Left hindlimb (tissue), 1 donor: ENCODE measurements at regions not wholly inside any gene's neighbourhood (a gene's known extent, or its start where the extent isn't known, plus 50 kb on each side); places are given as distances from the start of the nearest gene placed in this dataset.
"Not testable (repeated sequence)": the region's sequence is repeated elsewhere in the genome, so short reads cannot be mapped to it uniquely, and the experiment has no call there.

Experiments
- DNase-seq: peaks from one replicate; pipeline ENCODE4 v3.0.0-alpha.2; 2018

DNA sequence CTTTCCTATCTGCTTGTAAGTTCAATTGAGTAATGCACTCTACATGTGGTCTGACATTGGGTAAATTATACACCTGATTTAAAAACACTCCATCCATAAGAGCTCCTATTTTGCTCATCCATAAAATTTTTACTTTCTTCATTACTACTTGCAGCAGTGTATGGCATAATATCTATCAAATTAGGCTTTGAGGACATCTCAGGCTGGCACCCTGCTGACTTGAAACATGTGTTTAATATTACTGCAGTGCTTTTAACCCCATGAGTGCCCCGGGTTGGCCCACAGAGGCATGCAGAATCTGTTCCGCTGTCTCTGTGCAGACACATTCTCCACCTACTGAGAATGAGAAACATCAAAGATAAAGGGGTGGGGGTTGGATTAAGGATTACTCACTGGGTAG is 249.9 kb upstream of the DNAJC19 start:
- no peak for DNase-seq

DNA sequence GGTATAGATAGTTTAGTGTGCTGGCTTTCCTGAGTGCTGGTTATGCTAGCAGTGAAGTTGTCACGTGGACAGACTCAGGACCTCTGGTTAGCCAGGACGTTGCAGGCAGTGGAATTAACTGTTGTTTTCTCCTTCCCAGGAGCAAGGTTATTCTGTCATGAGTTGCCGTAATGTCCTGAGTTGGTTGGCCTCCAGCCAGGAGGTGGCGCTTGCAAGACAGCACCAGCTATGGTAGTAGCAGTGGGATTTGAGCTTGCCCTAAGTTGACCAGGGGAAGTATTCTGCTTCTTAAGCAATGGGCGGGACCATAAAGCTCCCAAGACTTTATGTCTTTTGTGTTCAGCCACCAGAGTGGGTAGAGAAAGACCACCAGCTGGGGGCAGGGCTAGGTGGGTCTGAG is 240.7 kb upstream of the DNAJC19 start:
- DNase-seq, result no peak

DNA sequence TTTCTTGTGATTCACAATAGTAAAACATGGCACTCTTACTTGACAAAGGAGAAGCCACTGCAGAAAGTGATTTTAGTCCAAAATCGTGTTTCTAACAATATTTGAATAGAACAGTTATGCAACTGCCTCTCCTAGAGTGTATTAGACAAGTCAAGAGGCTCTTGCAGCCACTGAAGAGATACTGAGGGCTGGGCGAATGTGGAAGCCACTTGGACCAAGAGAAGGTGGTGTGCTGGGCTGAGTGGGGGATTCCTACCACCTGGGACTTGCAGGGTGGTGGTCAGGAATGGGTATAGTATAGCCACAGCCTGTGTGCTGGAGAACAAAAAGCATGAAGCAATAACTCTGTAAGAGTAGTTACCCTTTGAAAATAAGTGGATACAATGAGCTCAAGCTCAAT is 223.8 kb upstream of the DNAJC19 start:
- no peak for DNase-seq

DNA sequence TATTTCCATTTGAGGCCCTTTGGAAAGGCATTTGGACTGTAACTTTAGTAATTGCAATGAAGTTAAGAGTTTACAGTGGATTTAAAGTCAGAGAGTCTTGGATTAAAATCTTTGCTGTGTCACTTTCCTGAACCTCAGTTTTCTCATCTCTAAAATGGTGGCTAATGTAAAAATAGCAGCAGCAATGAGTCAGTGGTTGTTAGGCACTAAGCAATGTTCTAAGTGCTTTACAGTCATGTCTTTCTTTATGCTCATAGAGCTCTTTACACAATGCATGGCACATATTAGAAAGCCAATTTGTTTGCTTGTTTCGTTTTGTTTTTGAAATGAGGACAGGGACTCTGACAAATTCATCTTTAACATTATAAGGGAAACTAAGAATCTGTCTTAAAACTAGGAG is 222.7 kb upstream of the DNAJC19 start:
- no peak for DNase-seq

DNA sequence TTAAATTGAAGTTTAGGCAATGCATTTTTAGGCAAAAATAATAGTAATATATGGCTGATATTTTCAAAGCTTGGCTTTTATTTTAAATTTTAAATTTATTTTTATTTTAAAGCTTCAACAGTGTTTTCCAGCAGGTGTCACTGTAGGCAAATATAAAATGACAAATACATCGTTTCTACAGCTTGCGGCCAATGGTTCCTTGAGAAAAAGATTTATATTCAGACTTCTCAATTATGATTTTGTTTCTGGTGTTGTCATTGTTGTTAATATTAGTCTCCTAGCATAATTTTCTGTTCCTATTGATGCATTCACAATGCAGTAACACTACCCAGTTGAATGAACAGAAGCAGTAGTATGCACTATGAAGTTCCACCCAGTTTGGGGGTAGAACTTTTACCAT is 220.7 kb upstream of the DNAJC19 start:
- no peak for DNase-seq

DNA sequence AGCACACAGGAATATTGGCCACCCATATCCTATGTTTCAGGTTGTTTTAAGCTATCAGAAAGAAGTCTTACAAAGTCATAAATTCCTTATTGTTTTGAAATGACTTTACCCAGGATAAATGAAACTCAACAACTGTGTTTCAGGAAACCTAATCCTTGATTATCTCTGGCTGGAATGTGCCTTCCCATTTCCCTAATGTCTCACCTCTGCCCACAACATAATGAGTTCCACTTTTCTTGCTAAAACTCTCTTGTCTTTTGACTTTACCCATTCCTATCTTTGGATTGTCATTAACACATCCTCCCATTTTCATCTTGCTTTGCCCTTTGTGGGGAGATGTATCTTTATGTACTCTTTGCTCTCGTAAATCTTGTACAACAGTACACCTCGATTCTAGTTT is 200.0 kb upstream of the DNAJC19 start:
- no peak for DNase-seq

DNA sequence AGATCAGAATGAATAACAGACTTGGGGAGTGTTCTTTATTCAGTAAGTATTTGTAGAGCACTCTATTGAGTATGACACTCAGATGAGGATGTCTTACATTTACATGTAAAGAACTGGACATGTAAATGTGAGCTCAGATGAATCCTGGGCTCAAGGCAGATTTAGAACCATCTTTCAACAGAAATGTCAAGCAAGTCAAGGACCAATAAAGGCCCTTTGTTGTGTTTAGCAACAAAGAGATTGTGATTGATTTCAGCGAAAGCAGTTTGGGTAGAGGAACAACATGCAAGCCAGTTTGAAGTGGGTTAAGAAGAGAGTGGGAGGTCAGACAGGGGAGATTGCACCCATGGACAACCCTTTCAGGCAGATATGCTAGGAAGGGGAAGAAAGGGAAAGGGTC is 194.2 kb upstream of the DNAJC19 start:
- no peak for DNase-seq

DNA sequence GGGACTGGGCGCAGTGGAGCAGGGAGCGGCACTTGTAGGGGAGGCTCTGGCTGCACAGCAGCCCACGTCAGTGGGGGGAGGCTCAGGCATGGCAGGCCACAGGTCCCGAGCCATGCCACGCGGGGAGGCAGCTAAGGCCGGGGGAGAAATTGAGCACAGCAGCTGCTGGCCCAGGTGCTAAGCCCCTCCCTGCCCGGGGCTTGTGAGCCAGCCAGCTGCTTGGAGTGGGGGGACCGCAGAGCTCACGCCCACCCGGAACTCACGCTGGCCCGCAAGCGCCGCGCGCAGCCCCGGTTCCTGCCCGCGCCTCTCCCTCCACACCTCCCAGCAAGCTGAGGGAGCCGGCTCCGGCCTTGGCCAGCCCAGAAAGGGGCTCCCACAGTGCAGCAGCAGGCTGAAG is 193.5 kb upstream of the DNAJC19 start:
- DNase-seq, result not testable (repeated sequence)

DNA sequence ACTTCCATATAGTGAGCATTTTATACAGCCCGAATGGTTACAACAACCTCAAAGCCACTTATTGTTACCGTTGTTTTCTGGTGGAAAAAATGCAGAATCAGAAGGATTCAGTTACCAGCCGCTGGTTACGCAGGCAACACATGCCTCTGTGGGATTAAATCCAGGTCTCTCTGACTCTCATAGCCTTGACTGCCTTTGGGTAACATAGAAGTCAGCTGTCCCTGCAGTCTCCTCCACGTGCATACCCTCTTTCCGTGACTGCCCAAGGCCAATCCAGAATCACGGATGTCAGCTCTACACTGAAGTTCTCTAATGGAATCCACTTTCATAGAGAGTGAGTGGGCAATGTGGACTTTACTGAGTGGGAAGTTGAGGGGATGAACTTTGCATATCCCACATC is 189.5 kb upstream of the DNAJC19 start:
- DNase-seq, result no peak

DNA sequence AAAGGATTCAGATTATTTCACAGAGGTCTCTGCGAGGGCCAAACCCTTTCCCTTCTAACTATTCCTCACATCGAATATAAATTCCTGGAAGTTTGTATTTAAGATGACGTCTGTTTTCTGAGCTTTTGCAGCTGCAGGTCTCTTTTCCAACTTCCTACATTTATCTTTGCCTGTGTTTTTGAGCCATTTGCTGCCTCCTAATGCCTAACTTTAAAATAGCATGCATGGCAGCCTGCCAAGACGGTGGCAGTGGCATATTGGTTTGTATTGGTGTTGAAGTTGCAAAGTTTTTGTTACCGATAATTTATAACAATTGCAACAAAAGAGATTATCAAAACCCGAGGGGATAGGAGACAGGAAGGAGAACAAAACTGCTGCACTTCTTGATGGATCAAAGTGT is 187.1 kb upstream of the DNAJC19 start:
- peak; percentile 50 for DNase-seq

DNA sequence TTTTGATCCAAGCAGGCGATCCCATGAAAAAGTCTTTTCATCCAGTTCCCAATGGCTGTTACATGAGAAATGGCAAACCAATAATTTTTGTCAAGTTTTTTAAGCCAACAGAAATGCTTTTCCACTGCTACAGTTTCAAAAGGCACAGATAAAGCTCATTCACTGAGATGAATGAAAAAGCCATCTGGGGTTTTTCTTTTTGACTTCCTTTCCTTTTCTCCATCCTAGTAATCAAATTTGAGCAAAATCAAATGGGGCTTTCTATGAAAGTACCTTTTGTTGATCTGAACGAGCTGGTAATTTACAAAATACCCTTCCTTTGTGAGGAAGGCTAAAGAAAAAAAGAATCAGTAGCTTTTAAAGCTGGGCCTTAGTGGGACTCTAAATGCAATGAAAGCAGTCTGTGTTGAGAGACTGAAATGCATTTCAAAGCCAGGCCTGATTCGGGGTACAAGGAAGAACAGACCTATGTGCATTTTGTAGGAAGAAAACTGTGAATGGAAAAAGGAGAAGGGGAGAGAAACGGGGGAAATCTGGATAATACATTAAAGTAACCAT is 185.2 kb upstream of the DNAJC19 start:
- no peak for DNase-seq

DNA sequence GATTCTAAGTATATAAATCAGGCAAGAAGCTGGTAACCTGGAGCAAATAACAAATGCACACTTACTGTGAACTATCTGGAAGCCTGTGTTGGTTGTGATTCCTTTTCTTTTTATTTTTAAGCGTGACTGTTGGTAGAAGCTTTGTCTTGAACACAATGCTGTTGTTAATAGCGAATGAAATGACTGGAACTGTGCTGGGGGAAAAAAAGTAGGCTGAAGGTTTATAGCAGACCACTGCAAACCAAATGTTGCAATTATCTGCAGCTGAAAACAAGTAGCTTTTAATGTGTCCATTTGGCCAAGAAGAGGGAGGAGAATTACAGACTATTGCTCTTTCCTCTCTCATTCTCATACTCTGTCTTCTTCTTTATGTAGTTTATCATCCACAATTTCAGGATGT is 184.5 kb upstream of the DNAJC19 start:
- DNase-seq, result no peak

DNA sequence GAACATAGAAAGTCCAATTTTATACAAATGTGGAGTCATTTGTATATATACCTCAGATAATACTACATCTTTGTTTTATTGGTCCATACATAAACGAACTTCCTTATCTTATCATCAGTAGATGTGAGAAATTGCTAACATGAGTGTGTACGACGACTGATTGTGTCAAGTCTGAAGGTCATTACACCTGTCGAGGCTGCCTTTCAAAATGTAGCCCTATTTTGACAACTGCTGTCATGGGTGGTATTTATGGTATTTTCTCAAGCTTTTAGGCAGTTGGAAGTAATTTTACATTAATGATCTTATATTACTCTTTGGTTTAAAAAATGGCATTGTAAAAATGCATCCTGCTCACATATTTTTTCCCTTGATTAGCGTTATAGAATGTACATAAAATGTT is 183.7 kb upstream of the DNAJC19 start:
- no peak for DNase-seq

DNA sequence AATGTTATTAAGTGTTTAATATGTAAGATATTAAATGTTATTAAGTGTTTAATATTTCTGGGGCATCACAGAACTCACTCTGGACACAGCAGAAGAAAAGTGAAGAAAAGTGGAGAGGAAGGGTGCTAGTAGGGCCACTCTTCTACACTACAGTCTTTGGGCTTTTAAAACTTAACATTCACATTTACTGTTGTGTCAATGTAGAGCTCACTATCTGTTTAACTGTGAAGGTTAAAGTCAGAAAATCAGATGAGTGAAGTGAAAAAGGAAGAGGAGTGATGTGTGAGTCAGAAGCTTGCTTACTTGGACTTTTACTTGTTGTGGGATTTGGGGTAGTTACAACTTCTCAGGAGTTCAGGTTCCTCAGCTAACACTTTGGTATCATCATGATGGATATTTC is 145.3 kb upstream of the DNAJC19 start:
- DNase-seq, result no peak

DNA sequence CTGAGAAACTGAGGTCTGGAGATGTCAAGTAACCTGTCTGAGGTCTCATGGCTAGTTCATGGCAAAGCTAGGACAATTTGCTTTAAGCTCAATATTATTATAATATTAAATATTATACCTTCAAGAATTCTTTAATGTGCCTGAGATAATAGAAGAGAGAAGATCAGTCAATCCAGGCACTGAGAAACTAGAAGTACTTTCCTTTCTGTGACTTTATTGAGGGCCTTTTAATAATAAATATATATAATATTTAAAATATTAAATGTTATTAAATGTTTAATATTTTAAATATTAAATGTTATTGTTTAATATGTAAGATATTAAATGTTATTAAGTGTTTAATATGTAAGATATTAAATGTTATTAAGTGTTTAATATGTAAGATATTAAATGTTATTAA is 144.3 kb upstream of the DNAJC19 start:
- no peak for DNase-seq

DNA sequence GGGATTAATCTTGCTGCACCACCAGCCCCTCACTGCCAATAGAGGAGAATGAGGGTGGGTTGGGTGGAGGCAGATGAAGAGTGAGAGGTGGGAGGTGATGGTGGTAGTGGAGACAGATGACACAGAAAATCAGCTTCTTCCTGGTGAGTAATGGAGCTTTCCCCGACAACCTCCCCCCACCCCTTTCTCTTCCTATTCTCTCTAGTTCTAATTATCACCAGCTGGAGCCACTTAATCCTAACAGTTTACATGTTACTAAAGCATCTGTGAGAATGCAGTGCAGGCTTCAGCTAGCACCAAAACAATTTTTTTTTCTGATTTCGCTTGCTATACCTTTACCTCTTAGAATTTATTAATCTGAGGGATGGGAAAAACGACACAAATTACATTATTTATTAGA is 116.1 kb upstream of the DNAJC19 start:
- DNase-seq, result no peak

DNA sequence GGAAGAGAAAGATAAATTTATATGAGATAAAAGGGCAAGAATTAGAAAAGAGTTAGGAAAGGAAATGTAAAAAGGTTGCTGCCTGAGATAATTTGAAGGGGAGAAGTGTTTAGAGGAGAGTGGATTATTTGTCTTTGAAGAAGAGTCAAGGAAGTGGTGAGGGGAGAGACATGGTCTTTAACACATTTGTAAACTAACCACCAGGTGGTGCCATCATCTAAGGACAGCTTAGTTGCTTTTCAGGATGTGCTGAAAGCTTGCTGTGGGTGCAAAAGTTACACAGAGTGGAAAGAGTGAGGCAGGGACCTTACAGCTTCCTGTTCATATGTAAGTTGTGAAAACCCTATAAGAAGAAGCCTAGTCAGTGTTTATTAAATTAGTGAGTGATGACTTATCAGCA is 114.1 kb upstream of the DNAJC19 start:
- DNase-seq, result no peak

DNA sequence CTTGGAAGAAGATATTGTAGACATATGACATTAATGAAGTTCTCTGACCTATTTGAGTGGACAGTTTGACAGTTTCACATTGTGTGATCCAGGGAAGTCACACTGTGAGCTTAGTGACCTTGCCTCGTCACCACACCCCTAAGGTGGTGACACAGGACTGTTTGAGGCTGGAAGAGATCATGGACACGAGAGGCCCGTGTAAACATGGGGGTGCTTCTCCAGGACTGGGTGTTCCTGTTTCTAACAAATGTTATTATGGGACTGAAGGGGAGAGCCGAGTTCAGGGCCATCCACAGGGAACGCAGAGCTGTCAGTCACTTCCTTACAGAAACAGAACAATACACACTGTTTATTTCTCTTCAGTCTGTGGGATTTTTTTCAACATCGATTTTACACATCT is 96.5 kb upstream of the DNAJC19 start:
- DNase-seq, result no peak

DNA sequence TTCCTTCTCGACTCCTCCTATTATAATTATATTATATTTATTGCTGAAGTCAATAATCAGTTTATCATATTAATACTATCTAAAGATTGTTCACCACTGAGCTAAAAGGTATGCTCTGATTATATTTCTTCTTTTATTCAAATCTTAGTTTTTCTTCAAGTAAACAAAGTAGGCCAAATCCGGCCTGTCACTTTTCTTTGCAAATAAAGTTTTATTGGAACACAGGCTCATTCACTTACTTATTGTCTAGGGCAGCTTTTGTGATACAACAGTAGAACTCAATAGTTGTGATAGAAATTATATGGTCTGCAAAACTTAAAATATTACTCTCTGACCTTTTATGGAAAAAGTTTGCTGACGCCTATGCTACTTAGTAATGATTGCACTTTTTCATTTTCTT is 92.4 kb upstream of the DNAJC19 start:
- no peak for DNase-seq

DNA sequence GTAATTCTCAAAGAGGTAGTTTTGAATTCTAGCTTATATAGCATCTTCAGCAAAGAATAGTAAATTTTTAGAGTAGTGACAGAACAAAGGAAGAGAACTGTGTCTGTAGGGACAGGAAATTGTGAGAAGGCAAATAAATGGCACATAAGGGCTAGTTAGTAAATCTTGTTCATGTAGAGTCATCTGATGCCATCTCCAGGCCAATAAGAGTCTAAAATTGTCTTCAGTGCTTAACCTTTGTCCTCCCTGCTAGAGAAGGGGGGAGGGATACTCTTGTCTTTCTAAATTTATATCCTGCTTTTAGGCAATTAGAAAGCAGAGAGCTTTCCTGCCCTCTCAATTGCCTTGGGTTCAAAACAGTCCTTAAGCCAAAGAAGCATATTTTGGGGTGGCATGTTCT is 87.0 kb upstream of the DNAJC19 start:
- no peak for DNase-seq

DNA sequence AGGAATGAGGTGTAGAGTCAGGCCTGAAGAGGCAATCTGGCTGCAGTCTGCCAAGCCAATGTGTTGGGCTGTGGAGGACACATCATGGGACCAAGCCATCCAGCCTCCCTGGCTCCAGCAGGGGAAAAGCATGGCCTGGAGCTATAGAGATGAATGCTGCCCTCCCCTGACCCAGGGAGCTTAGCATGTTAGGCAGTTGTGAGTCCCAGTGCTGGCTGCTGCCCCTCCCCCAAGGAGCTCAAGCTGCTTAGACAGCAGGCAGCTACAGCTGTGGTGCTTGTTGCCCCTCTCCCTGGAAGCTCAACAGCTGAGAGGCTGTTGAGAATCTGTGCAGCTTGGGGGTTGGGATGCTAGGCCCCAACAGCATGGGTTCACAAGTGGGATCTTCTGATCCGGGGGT is 85.6 kb upstream of the DNAJC19 start:
- no peak for DNase-seq

DNA sequence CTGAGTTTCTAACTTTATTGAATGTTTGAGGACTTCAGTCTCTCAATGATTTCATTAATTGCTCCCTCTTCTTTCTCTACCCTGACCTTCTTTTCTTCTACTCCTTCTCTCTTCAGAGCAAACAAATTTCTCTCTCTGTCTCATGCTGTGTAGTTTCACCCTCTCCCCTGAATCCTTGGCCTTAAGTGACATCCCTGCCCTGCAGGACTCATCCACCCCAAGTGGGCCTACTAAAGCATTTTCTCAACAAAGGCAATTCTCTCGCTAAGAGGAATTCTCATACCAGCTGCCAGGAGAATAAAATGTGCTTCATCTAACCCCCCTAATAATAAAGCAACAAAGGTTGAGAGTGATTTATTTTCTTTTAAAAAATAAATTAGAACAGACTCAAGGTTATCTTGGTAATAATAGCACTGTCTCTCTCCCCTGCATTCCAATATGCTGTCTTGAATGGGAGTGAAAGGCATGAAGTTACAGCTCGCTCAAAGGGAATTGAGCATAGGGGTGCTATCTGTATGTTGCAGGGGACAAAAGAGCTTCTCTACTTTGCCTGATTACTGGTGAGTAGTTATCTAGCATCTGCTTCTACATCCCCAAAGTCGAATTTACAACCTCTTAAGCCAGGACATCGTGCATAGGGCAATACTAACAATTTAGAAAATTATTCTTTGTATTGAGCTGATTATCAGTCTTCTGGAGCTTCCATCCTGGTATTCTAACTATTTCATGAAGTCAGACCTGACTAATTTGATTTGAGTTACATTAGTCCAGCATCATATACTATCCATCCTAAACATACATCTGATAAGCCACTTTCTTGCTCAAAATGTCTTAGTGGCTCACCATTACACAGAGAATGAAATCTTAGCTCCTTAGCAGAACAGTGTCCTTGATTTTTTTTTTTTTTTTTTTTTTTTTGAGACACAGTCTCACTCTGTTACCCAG is 76.9 kb upstream of the DNAJC19 start:
- no peak for DNase-seq

DNA sequence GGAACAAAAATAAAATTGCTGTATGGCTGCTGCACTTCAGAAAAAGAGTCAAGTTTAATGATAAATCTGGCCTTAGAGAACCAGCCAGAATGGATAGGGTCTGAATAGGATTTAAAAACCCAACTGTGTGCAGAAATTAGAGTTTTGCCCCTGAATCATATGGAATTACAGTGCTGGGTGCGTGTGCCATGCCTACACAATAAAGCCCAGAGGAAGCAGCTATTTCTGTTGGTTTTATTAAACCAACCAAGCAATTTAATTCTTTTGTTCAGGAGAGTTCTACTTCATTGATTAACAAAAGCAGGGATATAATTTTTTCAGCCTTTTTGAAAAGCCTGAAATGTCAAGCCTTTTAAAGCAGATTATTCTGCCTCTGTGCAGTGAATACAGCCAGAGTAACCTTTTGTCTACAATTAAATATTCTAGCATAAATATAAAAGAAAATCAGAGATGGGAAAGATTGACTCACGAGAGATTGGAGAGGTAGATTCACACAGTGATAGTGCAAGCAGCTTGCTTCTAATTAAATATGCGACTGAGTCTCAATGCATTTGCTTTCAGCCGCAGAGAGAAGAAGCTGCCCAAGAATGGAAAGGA is 66.7 kb upstream of the DNAJC19 start:
- DNase-seq, result no peak

DNA sequence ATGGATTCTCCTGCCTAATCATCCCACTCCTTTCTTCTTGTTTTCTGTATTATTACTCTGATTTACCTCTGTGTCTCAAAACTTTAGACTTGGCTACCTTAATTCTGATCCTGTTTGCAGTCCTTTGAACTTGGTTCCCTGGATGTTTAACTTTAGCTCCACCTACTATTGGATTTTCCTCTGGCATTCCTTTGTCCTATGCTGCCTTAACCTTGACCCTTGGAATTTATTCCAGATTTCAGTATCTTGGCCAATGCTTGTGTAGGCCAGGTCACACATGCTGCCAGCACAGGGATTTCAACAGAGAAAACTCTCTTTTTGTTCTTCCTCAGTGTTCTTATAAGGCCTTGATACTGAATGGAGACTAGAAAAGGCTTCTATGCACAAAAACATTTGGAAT is 65.0 kb upstream of the DNAJC19 start:
- no peak for DNase-seq
